Activated gamma-delta T cell treated with Interleukin-2 at 50 U/mL for 16 hours (primary cell): ENCODE measurements at regions not wholly inside any gene's neighbourhood (a gene's known extent, or its start where the extent isn't known, plus 50 kb on each side); places are given as distances from the start of the nearest gene placed in this dataset.

Experiments
- DNase-seq: peaks from one replicate; pipeline ENCODE4 v3.0.0-alpha.2; 2020

DNA sequence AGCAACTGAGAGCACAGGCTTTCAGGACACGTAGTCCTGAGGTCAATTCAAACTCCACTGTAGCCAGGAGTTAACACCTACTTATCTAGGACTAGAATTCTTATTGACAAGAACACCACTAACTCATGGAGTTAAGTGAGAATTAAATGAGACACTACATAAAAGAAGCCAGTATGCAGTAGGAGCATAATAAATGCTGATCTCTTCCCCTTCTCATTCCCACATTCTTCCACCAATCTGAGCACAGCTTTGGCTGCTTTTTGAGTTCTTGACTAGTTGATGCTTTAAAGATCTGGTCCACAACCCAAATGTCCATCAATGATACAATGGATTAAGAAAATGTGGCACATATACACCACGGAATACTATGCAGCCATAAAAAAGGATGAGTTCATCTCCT lies 55.2 kb downstream of the TTC32 start:
- no peak for DNase-seq

- no peak for DNase-seq
These were observed 55.8 kb downstream of the TTC32 start for GRCh38 chr2:19846030-19846429.

GRCh38 chr2:19845323-19845920 lies 56.4 kb downstream of the TTC32 start:
- no peak for DNase-seq

DNA sequence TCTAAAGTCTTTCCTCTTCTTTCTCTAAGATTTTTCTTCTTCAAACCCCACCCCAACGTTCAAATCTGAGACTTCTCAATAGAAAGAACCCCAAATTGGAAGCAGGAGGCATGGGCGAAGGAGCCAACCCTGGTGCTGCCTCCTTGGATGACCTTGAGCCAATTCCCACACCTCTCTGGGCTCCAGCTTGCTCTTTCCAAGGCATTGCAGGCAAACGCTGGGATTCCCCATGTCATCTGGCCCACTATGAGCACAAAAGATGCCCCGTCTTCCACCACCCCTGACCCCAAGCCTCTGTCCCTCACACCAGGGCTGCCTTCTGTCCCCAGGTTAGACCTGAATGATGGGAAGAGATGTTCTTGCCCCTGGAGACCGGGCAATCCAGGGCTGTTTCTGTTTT lies 57.0 kb downstream of the TTC32 start:
- DNase-seq: no peak

DNA sequence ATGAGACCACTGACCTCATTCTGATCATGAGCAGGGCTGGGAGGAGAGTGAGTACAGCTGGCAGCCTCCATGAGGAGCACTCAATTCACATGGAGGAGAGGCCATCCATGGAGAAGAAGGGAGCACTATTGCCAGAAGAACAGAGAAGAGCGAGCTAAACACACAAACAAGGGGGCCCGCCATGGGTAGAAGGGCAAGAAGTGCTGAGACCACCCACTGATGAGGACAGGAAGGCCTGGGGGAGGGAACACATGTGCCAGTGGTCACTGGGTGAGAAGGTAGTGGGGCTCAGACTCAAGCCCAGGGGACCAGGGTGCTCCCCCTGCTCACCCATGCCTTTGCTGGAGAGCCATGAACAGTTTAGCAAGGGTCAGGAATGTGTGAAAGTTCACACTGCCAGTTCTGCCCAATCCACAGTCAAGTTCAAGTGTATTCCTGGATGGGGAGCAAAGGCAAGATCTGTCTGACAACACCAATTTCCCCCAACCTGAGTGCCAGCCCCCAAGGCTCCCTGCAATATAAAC lies 57.7 kb downstream of the TTC32 start:
- no peak for DNase-seq

DNA sequence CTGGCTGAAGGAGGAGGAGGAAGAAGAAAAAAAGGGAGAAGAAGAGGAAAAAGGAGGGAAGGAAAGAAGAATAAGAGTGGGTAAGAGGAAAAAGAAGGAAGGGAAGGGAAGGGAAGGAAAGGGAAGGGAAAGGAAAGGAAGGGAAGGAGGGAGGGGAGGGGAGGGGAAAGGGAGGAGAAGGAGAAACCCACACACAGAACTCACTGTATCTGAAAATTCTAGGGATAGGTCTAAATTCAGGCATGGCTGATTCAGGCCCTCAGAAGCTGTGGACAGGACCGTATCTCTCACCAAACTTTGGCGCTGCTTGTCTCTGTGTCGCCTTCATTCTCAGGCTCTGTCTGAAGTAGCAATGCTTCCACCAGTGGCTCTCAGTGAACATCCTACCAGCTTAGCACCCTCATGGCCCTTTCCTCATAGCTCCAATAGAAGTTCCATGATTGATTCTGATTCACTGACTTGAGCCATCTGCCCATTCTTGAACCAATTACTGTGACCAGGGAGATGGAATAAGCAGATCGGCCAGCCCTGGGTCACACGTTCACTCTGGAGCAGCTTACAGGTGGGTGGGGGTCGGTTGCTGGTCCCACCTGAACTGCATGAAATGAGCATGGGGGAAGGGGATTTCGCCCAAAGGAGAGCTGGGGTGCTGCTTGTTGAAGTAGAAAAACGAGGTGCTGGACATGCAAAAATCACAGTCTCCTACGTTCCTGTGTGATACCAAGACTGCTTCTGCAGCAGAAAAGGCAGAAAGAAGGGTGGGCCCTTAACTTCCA lies 59.7 kb downstream of the TTC32 start:
- DNase-seq: no peak

GRCh38 chr2:19839438-19839837 lies 62.3 kb downstream of the TTC32 start:
- DNase-seq: no peak

DNA sequence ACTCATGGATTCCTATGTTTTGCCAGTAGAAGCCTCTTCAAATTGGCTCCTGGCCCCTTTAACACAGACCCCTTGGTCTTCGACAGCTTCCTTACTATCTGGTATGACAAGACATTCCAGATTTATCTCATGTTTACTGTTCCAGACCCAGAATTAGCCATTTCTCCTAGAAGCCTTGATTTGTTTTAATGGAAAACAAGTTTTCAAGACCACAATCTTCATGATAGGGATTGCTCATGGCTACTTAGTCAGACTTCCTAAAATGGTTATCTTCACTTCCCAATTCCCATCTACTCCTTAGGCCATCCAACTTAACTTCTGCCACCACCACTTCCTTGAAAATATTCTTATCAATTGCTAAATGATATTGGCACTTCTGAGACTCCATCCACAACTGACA lies 63.2 kb downstream of the TTC32 start:
- no peak for DNase-seq

DNA sequence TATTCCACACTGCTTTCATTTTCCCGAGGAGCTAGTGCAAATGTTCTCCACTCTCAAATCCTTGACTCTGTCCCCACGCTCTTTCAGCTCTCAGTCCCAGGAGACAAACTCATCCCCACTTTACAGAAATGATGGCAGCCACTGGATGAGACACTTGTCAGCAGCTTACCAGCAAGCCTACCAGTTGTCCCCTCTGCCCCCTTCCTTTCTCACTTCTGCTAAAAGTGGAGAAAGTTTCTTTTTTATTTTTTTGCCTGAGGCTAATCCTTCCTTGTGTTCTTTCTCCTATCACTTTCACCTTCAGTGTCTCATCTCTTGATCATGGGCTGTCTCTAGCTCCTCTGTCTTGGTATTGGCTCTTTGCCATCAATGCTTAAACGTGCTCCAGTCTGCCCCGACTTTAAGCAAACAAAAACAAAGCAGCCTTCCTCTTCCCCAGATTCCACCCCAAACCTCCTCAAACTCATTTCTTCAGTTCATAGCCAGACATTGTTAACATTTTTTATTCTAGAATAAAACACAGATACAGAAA lies 64.5 kb downstream of the TTC32 start:
- no peak for DNase-seq

GRCh38 chr2:19835781-19836281 lies 66.0 kb downstream of the TTC32 start:
- DNase-seq: no peak

GRCh38 chr2:19833978-19834377 lies 67.8 kb downstream of the TTC32 start:
- DNase-seq: no peak

DNA sequence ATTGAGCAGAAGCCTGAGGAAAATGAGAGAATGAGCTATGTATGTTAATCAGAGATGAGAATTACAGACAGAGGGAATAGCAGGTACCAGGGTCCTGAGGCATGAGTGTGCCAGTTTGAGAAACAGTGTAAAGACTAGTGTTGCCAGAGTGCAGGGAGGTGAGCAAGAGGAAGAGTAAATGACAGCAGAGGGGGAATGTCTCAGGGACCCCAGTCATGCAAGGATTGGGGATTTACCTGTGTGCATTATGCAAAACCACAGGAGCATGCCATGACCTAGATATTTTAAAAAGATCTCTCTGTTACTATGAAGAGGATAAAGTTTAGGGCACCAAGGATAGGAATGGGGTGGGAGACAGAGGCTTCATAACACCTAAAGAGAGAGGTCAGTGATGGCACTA lies 72.1 kb downstream of the TTC32 start:
- DNase-seq: no peak

GRCh38 chr2:19826874-19827273 lies 74.9 kb downstream of the TTC32 start:
- DNase-seq: no peak

GRCh38 chr2:19823507-19823906 lies 78.3 kb downstream of the TTC32 start:
- no peak for DNase-seq

DNA sequence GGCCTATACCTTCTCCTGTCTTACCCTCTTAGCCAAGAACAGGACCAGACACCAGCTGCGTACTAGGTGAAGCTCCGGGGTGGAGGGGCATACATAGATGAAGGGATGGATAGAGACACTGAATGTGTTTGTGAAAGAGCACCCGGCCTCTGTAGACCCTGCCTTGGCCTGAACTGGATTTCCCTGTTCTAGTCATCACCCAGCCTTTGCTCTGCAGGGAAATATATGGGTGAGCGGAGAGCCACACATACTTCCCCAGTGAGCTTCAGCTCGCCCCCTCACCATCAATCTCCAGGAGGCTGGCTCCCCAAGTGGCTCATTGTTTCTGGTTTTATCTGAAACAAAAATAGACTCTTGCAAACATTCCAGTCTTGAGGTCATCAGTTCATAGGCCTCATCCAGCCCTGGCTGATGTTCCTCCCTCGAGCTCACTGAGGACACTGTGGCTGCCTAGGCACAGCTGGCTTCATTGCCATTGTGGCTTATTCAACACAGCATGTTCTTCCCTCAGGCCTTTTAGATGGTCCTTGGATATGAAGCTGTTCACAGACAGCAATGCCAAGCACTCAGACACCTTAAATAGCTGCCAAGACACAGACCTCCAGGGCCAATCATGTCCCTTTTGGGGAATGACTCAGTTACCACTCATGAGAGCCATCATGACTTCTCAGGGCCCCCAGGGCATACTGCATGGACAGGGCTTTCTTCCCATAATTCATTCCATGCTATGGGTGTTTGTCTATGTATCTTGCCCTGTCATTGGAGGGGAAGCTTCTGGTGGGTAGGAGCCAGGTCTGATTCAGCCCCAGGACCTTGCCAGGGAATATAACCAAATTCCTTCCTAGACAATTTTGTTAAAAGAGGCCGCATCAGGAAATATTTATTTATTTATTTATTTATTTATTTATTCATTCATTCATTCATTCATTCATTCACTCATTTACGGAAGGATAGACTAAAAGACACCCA lies 82.4 kb downstream of the TTC32 start:
- DNase-seq: no peak

DNA sequence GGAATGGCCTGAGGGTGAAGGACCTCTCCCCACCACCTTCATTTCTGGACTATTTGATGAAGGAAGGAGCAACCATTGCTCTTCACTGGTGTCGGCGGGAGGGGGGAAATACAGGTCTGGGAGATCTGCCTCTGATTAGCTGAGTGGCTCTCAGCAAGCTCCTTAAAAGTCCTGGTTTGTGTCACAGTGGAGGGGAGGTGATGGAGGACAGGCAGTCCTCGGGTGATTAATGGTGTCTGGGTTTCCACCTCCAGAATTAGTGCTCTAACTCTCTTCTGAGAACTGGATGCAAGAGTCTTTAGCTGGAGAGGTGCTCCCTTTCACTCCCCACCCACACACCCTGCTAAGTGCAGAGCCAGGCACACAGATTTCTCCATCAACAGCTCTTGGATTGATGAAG lies 83.2 kb downstream of the TTC32 start:
- no peak for DNase-seq

- no peak for DNase-seq
These were observed 83.7 kb downstream of the TTC32 start for GRCh38 chr2:19818039-19818438.

DNA sequence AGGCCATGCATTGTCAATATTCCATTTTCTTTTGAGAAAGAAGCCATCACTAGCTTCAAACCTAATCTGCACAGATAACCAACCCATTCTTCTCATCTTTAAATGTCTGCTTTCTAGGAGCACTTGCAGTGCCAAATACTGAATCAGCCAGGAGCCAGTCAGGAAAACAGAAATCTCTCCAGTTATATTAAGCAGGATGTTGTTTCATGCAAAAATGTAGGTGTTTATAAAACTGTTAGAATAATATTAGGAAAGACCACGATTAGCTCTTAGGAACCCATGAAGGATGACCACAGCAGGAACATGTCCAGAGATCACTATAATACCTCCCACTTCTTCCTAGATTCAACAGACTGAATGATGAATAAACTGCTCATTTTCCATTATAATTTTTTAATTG lies 86.0 kb downstream of the TTC32 start:
- no peak for DNase-seq

GRCh38 chr2:19812166-19812565 lies 89.6 kb downstream of the TTC32 start:
- no peak for DNase-seq

- DNase-seq: no peak
These were observed 90.6 kb downstream of the TTC32 start for GRCh38 chr2:19811186-19811585.

- no peak for DNase-seq
These were observed 91.1 kb downstream of the TTC32 start for GRCh38 chr2:19810637-19811036.

- DNase-seq: no peak
These were observed 91.6 kb downstream of the TTC32 start for GRCh38 chr2:19810148-19810547.

GRCh38 chr2:19809206-19809605 lies 92.6 kb downstream of the TTC32 start:
- no peak for DNase-seq
